Breast epithelium (tissue), 3 donors: ENCODE measurements at regions not wholly inside any gene's neighbourhood (a gene's known extent, or its start where the extent isn't known, plus 50 kb on each side); places are given as distances from the start of the nearest gene placed in this dataset.

ENCODE experiments used
- POLR2A ChIP-seq: fragments of 450-650 bp; IDR thresholded peaks from one replicate; pipeline ENCODE4 v1.6.1; 2016; ENCODE audit warnings: antibody characterized with exemption, mild to moderate bottlenecking, moderate library complexity
- TF ChIP-seq, protein P1 (sequence below), 3 donors: fragments of 450-650 bp; IDR thresholded peaks; one replicate each; pipeline ENCODE4 v1.5.1; 2016 to 2017; ENCODE audit warnings: antibody characterized with exemption in 3 of 3, mild to moderate bottlenecking in 3 of 3, moderate library complexity in 3 of 3

DNA sequence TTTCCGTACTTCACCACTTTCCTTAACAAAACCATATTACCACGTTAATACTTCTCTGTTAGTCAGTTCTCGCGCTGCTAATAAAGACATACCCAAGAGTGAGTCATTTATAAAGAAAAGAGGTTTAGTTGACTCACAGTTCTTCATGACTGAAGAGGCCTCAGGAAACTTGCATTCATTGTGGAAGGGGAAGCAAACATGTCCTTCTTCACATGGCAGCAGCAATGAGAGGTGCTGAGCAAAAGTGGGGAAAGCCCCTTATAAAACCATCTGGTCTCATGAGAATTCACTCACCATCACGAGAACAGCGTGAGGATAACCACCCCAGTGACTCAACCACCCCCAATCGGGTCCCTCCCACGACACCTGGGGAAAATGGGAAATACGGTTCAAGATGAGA lies 289.8 kb upstream of the CLNK start:
- TF ChIP-seq, protein P1, sequence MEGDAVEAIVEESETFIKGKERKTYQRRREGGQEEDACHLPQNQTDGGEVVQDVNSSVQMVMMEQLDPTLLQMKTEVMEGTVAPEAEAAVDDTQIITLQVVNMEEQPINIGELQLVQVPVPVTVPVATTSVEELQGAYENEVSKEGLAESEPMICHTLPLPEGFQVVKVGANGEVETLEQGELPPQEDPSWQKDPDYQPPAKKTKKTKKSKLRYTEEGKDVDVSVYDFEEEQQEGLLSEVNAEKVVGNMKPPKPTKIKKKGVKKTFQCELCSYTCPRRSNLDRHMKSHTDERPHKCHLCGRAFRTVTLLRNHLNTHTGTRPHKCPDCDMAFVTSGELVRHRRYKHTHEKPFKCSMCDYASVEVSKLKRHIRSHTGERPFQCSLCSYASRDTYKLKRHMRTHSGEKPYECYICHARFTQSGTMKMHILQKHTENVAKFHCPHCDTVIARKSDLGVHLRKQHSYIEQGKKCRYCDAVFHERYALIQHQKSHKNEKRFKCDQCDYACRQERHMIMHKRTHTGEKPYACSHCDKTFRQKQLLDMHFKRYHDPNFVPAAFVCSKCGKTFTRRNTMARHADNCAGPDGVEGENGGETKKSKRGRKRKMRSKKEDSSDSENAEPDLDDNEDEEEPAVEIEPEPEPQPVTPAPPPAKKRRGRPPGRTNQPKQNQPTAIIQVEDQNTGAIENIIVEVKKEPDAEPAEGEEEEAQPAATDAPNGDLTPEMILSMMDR (IDR thresholded peaks at IDR 0.05): no peak
- no peak for TF ChIP-seq POLR2A
